ENCODE measurements at regions not wholly inside any gene's neighbourhood (a gene's known extent, or its start where the extent isn't known, plus 50 kb on each side); places are given as distances from the start of the nearest gene placed in this dataset.

GRCh38 chr18:1732143-1732542 lies 827.5 kb downstream of the ADCYAP1 start:
- TF ChIP-seq SPI1 (IDR thresholded peaks at IDR 0.05; ENCODE audit: borderline replicate concordance, low read depth) (no peak), CTCF (IDR thresholded peaks at IDR 0.05; ENCODE audit: insufficient read depth, low read length) (no peak), REST (IDR thresholded peaks at IDR 0.05; ENCODE audit: insufficient replicate concordance, low read depth) (no peak), GABPA (IDR thresholded peaks at IDR 0.05; ENCODE audit: low read depth) (no peak), POLR2AphosphoS5 (IDR thresholded peaks at IDR 0.05; ENCODE audit: low read depth) (no peak)
- Histone ChIP-seq H3K27ac (replicated peaks) (no peak overlapping the region), H3K4me3 (replicated peaks; ENCODE audit: insufficient read depth, low read length) (no peak overlapping the region), H3K27me3 (ENCODE audit: insufficient read depth, poor library complexity, severe bottlenecking) (no peaks in the 10 kb centered on the region)
- DNase-seq (ENCODE audit: low read depth in 1 of 2, low spot score in 1 of 2), result no peak

- DNase-seq (ENCODE audit: low read depth in 1 of 2, low spot score in 1 of 2), result no peak
- Histone ChIP-seq H3K27ac (replicated peaks) (no peak overlapping the region), H3K27me3 (ENCODE audit: insufficient read depth, poor library complexity, severe bottlenecking) (no peaks in the 10 kb centered on the region), H3K4me3 (replicated peaks; ENCODE audit: insufficient read depth, low read length) (no peak overlapping the region)
- no peak for TF ChIP-seq GABPA (IDR thresholded peaks at IDR 0.05; ENCODE audit: low read depth)
- TF ChIP-seq POLR2AphosphoS5 (IDR thresholded peaks at IDR 0.05; ENCODE audit: low read depth), result no peak
- TF ChIP-seq SPI1 (IDR thresholded peaks at IDR 0.05; ENCODE audit: borderline replicate concordance, low read depth), result no peak
- TF ChIP-seq CTCF (IDR thresholded peaks at IDR 0.05; ENCODE audit: insufficient read depth, low read length), result no peak
- no peak for TF ChIP-seq REST (IDR thresholded peaks at IDR 0.05; ENCODE audit: insufficient replicate concordance, low read depth)
These were observed 825.2 kb downstream of the METTL4 start for GRCh38 chr18:1746131-1746530.

GRCh38 chr18:1751249-1751648 lies 820.1 kb downstream of the METTL4 start:
- H3K4me3 ChIP-seq (replicated peaks; ENCODE audit: insufficient read depth, low read length), result no peak overlapping the region
- no peak for DNase-seq (ENCODE audit: low read depth in 1 of 2, low spot score in 1 of 2)
- no peak overlapping the region for H3K27ac ChIP-seq (replicated peaks)
- TF ChIP-seq CTCF (IDR thresholded peaks at IDR 0.05; ENCODE audit: insufficient read depth, low read length) (no peak), GABPA (IDR thresholded peaks at IDR 0.05; ENCODE audit: low read depth) (no peak), POLR2AphosphoS5 (IDR thresholded peaks at IDR 0.05; ENCODE audit: low read depth) (no peak), SPI1 (IDR thresholded peaks at IDR 0.05; ENCODE audit: borderline replicate concordance, low read depth) (no peak), REST (IDR thresholded peaks at IDR 0.05; ENCODE audit: insufficient replicate concordance, low read depth) (no peak)
- H3K27me3 ChIP-seq (ENCODE audit: insufficient read depth, poor library complexity, severe bottlenecking), result no peaks in the 10 kb centered on the region

Measured in HL-60 (cell line).